ENCODE measurements at regions not wholly inside any gene's neighbourhood (a gene's known extent, or its start where the extent isn't known, plus 50 kb on each side); places are given as distances from the start of the nearest gene placed in this dataset.

- DNase-seq (ENCODE audit: low read depth in 1 of 2, low spot score in 1 of 2) = no peak
- in situ Hi-C loops (cut with HindIII; ENCODE audit: low pct_unique_long_range_greater_than_20kb, low sequenced_read_pairs) = no loop called here
- no peak for TF ChIP-seq JUND (IDR thresholded peaks at IDR 0.05; ENCODE audit: low read depth)
Measured at GRCh38 chr18:54764786-54765185, 63.5 kb upstream of the RAB27B start.

GRCh38 chr18:54765636-54766375, 62.5 kb upstream of the RAB27B start:
- in situ Hi-C loops (cut with HindIII; ENCODE audit: low pct_unique_long_range_greater_than_20kb, low sequenced_read_pairs) = no loop called here

GRCh38 chr18:54766634-54767033, 61.6 kb upstream of the RAB27B start:
- in situ Hi-C loops (cut with HindIII; ENCODE audit: low pct_unique_long_range_greater_than_20kb, low sequenced_read_pairs) = no loop called here
- DNase-seq (ENCODE audit: low read depth in 1 of 2, low spot score in 1 of 2) = no peak

More at GRCh38 chr18:54765636-54766375, 62.5 kb upstream of the RAB27B start:
- no peak for TF ChIP-seq JUND (IDR thresholded peaks at IDR 0.05; ENCODE audit: low read depth)
- DNase-seq (ENCODE audit: low read depth in 1 of 2, low spot score in 1 of 2) = no peak

GRCh38 chr18:54767098-54767497, 61.2 kb upstream of the RAB27B start:
- TF ChIP-seq JUND (IDR thresholded peaks at IDR 0.05; ENCODE audit: low read depth) = peak; percentile 78
- DNase-seq (ENCODE audit: low read depth in 1 of 2, low spot score in 1 of 2) = peak; percentile 17 to 89
- in situ Hi-C loops (cut with HindIII; ENCODE audit: low pct_unique_long_range_greater_than_20kb, low sequenced_read_pairs) = no loop called here

More at GRCh38 chr18:54766634-54767033, 61.6 kb upstream of the RAB27B start:
- TF ChIP-seq JUND (IDR thresholded peaks at IDR 0.05; ENCODE audit: low read depth) = no peak; the same call in 1 of the 2 replicates

GRCh38 chr18:54769526-54770464, 58.5 kb upstream of the RAB27B start:
- DNase-seq (ENCODE audit: low read depth in 1 of 2, low spot score in 1 of 2) = no peak

GRCh38 chr18:54772056-54772455, 56.2 kb upstream of the RAB27B start:
- no peak for TF ChIP-seq JUND (IDR thresholded peaks at IDR 0.05; ENCODE audit: low read depth)
- no peak for DNase-seq (ENCODE audit: low read depth in 1 of 2, low spot score in 1 of 2)
- in situ Hi-C loops (cut with HindIII; ENCODE audit: low pct_unique_long_range_greater_than_20kb, low sequenced_read_pairs) = no loop called here

More at GRCh38 chr18:54769526-54770464, 58.5 kb upstream of the RAB27B start:
- no peak for TF ChIP-seq JUND (IDR thresholded peaks at IDR 0.05; ENCODE audit: low read depth)
- in situ Hi-C loops (cut with HindIII; ENCODE audit: low pct_unique_long_range_greater_than_20kb, low sequenced_read_pairs) = no loop called here

GRCh38 chr18:54774423-54774822, 53.9 kb upstream of the RAB27B start:
- no peak for DNase-seq (ENCODE audit: low read depth in 1 of 2, low spot score in 1 of 2)
- no peak for TF ChIP-seq JUND (IDR thresholded peaks at IDR 0.05; ENCODE audit: low read depth)
- in situ Hi-C loops (cut with HindIII; ENCODE audit: low pct_unique_long_range_greater_than_20kb, low sequenced_read_pairs) = no loop called here

- in situ Hi-C loops (cut with HindIII; ENCODE audit: low pct_unique_long_range_greater_than_20kb, low sequenced_read_pairs) = no loop called here
- no peak for TF ChIP-seq JUND (IDR thresholded peaks at IDR 0.05; ENCODE audit: low read depth)
- no peak for DNase-seq (ENCODE audit: low read depth in 1 of 2, low spot score in 1 of 2)
Measured at GRCh38 chr18:54774981-54775665, 53.2 kb upstream of the RAB27B start.

- in situ Hi-C loops (cut with HindIII; ENCODE audit: low pct_unique_long_range_greater_than_20kb, low sequenced_read_pairs) = no loop called here
- DNase-seq (ENCODE audit: low read depth in 1 of 2, low spot score in 1 of 2) = no peak
- TF ChIP-seq JUND (IDR thresholded peaks at IDR 0.05; ENCODE audit: low read depth) = no peak
Measured at GRCh38 chr18:54775686-54776085, 52.6 kb upstream of the RAB27B start.

- no peak for DNase-seq (ENCODE audit: low read depth in 1 of 2, low spot score in 1 of 2)
- in situ Hi-C loops (cut with HindIII; ENCODE audit: low pct_unique_long_range_greater_than_20kb, low sequenced_read_pairs) = no loop called here
- no peak for TF ChIP-seq JUND (IDR thresholded peaks at IDR 0.05; ENCODE audit: low read depth)
Measured at GRCh38 chr18:54776282-54776977, 51.8 kb upstream of the RAB27B start.

- DNase-seq (ENCODE audit: low read depth in 1 of 2, low spot score in 1 of 2) = no peak
- in situ Hi-C loops (cut with HindIII; ENCODE audit: low pct_unique_long_range_greater_than_20kb, low sequenced_read_pairs) = no loop called here
- no peak for TF ChIP-seq JUND (IDR thresholded peaks at IDR 0.05; ENCODE audit: low read depth)
Measured at GRCh38 chr18:54777118-54777791, 51.0 kb upstream of the RAB27B start.
